Fibroblast of lung (primary cell): ENCODE measurements at regions not wholly inside any gene's neighbourhood (a gene's known extent, or its start where the extent isn't known, plus 50 kb on each side); places are given as distances from the start of the nearest gene placed in this dataset.

Source experiments
- DNase-seq, 2 donors: peaks; one replicate each; pipeline versions ENCODE4 v3.0.0 to v3.0.0-alpha.2; 2010; ENCODE audit warnings: low read depth in 2 of 2
- H2AFZ ChIP-seq: 2 replicates; pipeline ENCODE4 v1.5.1; 2012; ENCODE audit warnings: low read length, control low read depth, inconsistent platforms
- H3K27ac ChIP-seq: 2 replicates; pipeline ENCODE4 v1.5.1; 2011; ENCODE audit warnings: low read length, control low read depth; ENCODE audit not compliant: insufficient read depth
- H3K27me3 ChIP-seq: 2 replicates; pipeline ENCODE4 v1.5.1; 2011; ENCODE audit warnings: mild to moderate bottlenecking, low read length; ENCODE audit not compliant: control insufficient read depth, insufficient read depth
- H3K36me3 ChIP-seq: 2 replicates; pipeline ENCODE4 v1.5.1; 2011; ENCODE audit warnings: low read length; ENCODE audit not compliant: control insufficient read depth, insufficient read depth
- H3K4me1 ChIP-seq: 2 replicates; pipeline ENCODE4 v1.5.1; 2011; ENCODE audit warnings: low read length; ENCODE audit not compliant: control insufficient read depth, insufficient read depth; ENCODE audit errors: extremely low read depth
- H3K4me2 ChIP-seq: 2 replicates; pipeline ENCODE4 v1.5.1; 2011; ENCODE audit warnings: low read length, control low read depth; ENCODE audit not compliant: insufficient read depth; ENCODE audit errors: extremely low read depth
- H3K4me3 ChIP-seq, 4 experiments: fragments of 200-600 bp in 1 of 4; sonication (generic) in 1 of 4; replicated peaks in 1 of 4; 2 replicates each; pipeline ENCODE4 v1.5.1; 2011 to 2016; ENCODE audit warnings: low read length in 4 of 4, low read depth in 3 of 4, mild to moderate bottlenecking in 3 of 4, control low read depth in 2 of 4, inconsistent platforms in 1 of 4, mixed read lengths in 1 of 4; ENCODE audit not compliant: insufficient read depth in 1 of 4; ENCODE audit errors: control extremely low read depth in 1 of 4
- H3K79me2 ChIP-seq: 2 replicates; pipeline ENCODE4 v1.5.1; 2012; ENCODE audit warnings: mild to moderate bottlenecking, low read length, inconsistent platforms; ENCODE audit not compliant: control insufficient read depth, insufficient read depth
- H3K9ac ChIP-seq: 2 replicates; pipeline ENCODE4 v1.5.1; 2011; ENCODE audit warnings: mild to moderate bottlenecking, low read length, control low read depth; ENCODE audit not compliant: insufficient read depth
- H3K9me3 ChIP-seq: 2 replicates; pipeline ENCODE4 v1.5.1; 2012; ENCODE audit warnings: low read depth, low read length; ENCODE audit not compliant: control insufficient read depth, insufficient read depth
- H4K20me1 ChIP-seq: 2 replicates; pipeline ENCODE4 v1.5.1; 2011; ENCODE audit warnings: low read length; ENCODE audit not compliant: control insufficient read depth, insufficient read depth; ENCODE audit errors: extremely low read depth
- CTCF ChIP-seq, 2 donors: IDR thresholded peaks in 1 of 2; conservative IDR thresholded peaks in 1 of 2; 1 replicate in 1 of 2; 2 replicates in 1 of 2; pipeline ENCODE4 v1.5.1; 2011 to 2012; ENCODE audit warnings: low read length in 2 of 2, control low read depth in 1 of 2, inconsistent platforms in 1 of 2, low read depth in 1 of 2, mild to moderate bottlenecking in 1 of 2
- EZH2 ChIP-seq: IDR thresholded peaks from 2 replicates; pipeline ENCODE4 v1.5.1; 2012; ENCODE audit warnings: low read length, control low read depth, mild to moderate bottlenecking; ENCODE audit errors: missing control alignments

- TF ChIP-seq EZH2 = no peak
- no peak for TF ChIP-seq CTCF (conservative IDR thresholded peaks at IDR 0.05 in 1 of 2, IDR thresholded peaks at IDR 0.05 in 1 of 2; ENCODE audit: low read depth in 1 of 2, low read length in 2 of 2)
- no peak for DNase-seq
- H3K4me3 ChIP-seq = no peak overlapping the region
Observed at GRCh38 chr11:111169367-111169766, 76.2 kb upstream of the POU2AF2 start.

GRCh38 chr11:111168871-111169270, 76.7 kb upstream of the POU2AF2 start:
- no peaks in the 10 kb centered on the region for H3K9me3 ChIP-seq
- H3K4me3 ChIP-seq = no peak overlapping the region
- no peaks in the 10 kb centered on the region for H4K20me1 ChIP-seq
- no peaks in the 10 kb centered on the region for H3K79me2 ChIP-seq
- H3K27ac ChIP-seq = no peak overlapping the region
- TF ChIP-seq EZH2 (no peak), CTCF (conservative IDR thresholded peaks at IDR 0.05 in 1 of 2, IDR thresholded peaks at IDR 0.05 in 1 of 2; ENCODE audit: low read depth in 1 of 2, low read length in 2 of 2) (no peak)
- no peak overlapping the region for H3K4me2 ChIP-seq
- H3K4me1 ChIP-seq = no peaks in the 10 kb centered on the region
- no peaks in the 10 kb centered on the region for H3K36me3 ChIP-seq
- no peak for DNase-seq
- no peak overlapping the region for H2AFZ ChIP-seq
- no peaks in the 10 kb centered on the region for H3K27me3 ChIP-seq
- no peak overlapping the region for H3K9ac ChIP-seq

More at GRCh38 chr11:111169367-111169766, 76.2 kb upstream of the POU2AF2 start:
- Histone ChIP-seq H3K9ac (no peak overlapping the region), H3K79me2 (no peaks in the 10 kb centered on the region), H4K20me1 (no peaks in the 10 kb centered on the region), H2AFZ (no peak overlapping the region), H3K27ac (no peak overlapping the region), H3K4me2 (no peak overlapping the region), H3K27me3 (no peaks in the 10 kb centered on the region), H3K4me1 (no peaks in the 10 kb centered on the region), H3K36me3 (no peaks in the 10 kb centered on the region), H3K9me3 (no peaks in the 10 kb centered on the region)

- H3K27ac ChIP-seq = no peak overlapping the region
- no peaks in the 10 kb centered on the region for H3K9me3 ChIP-seq
- no peaks in the 10 kb centered on the region for H3K27me3 ChIP-seq
- H3K4me2 ChIP-seq = no peak overlapping the region
- TF ChIP-seq CTCF (conservative IDR thresholded peaks at IDR 0.05 in 1 of 2, IDR thresholded peaks at IDR 0.05 in 1 of 2; ENCODE audit: low read depth in 1 of 2, low read length in 2 of 2) (no peak), EZH2 (no peak)
- H3K36me3 ChIP-seq = no peaks in the 10 kb centered on the region
- H3K4me1 ChIP-seq = no peaks in the 10 kb centered on the region
- H3K4me3 ChIP-seq = no peak overlapping the region
- no peaks in the 10 kb centered on the region for H4K20me1 ChIP-seq
- no peak overlapping the region for H3K9ac ChIP-seq
- DNase-seq = no peak
- no peaks in the 10 kb centered on the region for H3K79me2 ChIP-seq
- no peak overlapping the region for H2AFZ ChIP-seq
Observed at GRCh38 chr11:111167666-111168065, 77.9 kb upstream of the POU2AF2 start.
